ELF-1 (cell line): ENCODE measurements at regions not wholly inside any gene's neighbourhood (a gene's known extent, or its start where the extent isn't known, plus 50 kb on each side); places are given as distances from the start of the nearest gene placed in this dataset.
A peak's percentile ranks its signal among the peaks of the same experiment; 100 is the strongest.

Experiments
- DNase-seq: peaks from one replicate; pipeline ENCODE4 v3.0.0-alpha.2; 2016; ENCODE audit warnings: low read depth, low spot score

GRCh38 chr13:106630162-106630561, 62.2 kb upstream of the ARGLU1 start:
- DNase-seq: no peak

- no peak for DNase-seq
Measured at GRCh38 chr13:106628936-106629659, 61.2 kb upstream of the ARGLU1 start.

- DNase-seq: no peak
Measured at GRCh38 chr13:106626473-106626872, 58.5 kb upstream of the ARGLU1 start.

GRCh38 chr13:106625578-106625977, 57.6 kb upstream of the ARGLU1 start:
- no peak for DNase-seq

GRCh38 chr13:106623799-106624460, 56.0 kb upstream of the ARGLU1 start:
- DNase-seq: no peak

- DNase-seq: no peak
Measured at GRCh38 chr13:106621833-106622232, 53.9 kb upstream of the ARGLU1 start.

GRCh38 chr13:106619688-106620555, 52.0 kb upstream of the ARGLU1 start:
- peak; percentile 55 for DNase-seq
